GM18502 (cell line): ENCODE measurements at regions not wholly inside any gene's neighbourhood (a gene's known extent, or its start where the extent isn't known, plus 50 kb on each side); places are given as distances from the start of the nearest gene placed in this dataset.

Experiments used
- ATAC-seq: cut with Tn5 transposase; IDR thresholded peaks from one replicate; pipeline ENCODE4 v1.9.1; 2021; ENCODE audit warnings: mild to moderate bottlenecking; ENCODE audit not compliant: unreplicated experiment, poor library complexity

- ATAC-seq: no peak
Measured at GRCh38 chr2:59903994-59904544, 649.4 kb downstream of the BCL11A start.

GRCh38 chr2:59900728-59901452 lies 652.6 kb downstream of the BCL11A start:
- ATAC-seq: no peak

DNA sequence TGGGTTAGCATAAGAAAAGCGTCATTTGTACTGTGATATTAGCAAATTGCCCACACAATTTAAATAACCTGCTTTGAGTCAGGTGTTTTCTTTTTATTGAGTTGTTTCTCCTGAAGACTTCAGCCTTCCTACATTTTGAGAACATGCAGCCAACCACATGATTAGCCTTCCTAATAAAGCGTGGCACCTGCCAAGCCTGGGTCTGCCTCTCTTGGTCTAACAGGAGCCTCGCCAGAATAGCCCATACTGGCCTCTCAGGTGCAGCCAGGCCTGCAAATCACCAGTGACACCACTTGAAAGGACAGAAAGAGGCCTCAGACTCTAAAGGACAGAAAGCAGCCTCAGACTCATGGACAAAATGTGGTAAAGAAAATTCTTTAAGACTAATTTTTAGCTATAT lies 653.8 kb downstream of the BCL11A start:
- no peak for ATAC-seq

- no peak for ATAC-seq
Measured at GRCh38 chr2:59896499-59897245, 656.8 kb downstream of the BCL11A start.

DNA sequence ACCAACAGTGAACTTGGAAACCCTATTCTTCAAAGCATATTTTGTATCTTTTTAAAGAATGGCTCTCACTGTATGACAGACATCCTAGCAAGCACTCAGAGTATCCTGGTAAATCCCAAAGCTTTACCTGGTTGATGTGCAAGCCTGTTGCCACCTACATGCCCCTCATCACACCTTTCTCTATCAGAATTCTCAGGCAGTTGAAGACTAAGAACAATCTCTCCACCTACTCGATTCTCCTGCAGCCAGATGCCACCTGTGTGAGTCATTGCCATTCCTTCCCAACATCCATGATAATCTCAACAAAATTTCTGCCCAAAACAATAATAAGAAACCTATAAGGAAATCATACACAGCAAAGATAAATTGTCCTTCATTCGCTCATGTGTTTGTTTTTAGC lies 659.8 kb downstream of the BCL11A start:
- no peak for ATAC-seq

DNA sequence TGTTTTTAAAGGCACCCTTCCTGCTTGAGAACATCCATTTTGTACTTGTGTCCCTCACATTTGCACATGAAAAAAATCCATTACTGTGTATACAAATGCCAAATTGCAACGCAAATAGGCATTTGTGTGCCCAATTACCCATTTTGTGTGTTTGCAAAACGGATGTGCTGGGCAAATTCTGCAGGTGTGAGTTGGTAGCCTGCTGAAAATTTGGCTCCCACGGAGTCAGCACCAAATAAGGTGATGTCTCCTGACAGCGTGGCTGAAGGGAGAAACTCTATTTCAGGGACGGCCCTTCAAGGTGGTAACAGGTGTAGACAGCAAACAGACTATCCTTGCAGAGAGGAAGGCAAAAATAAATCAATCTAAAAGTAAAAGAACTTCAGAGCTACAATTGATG lies 661.1 kb downstream of the BCL11A start:
- ATAC-seq: no peak

DNA sequence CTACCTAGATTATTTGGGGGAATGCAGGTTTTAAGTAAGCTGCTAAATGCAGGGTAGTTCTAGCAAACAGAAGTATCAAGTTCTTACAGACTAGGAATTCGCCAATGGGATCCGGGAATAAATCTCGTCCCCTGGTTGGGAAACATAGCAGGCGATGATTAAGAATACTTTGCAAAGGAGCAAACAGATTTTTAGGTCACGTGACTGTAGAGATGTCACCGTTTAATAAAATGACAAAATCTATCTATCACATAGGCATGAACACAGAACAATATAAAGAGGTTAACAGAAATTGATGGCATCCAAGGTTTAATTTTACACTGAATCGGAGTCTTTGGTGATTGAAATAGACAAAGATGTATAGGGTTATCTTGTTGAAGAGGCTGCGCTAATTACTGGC lies 664.1 kb downstream of the BCL11A start:
- ATAC-seq: no peak

DNA sequence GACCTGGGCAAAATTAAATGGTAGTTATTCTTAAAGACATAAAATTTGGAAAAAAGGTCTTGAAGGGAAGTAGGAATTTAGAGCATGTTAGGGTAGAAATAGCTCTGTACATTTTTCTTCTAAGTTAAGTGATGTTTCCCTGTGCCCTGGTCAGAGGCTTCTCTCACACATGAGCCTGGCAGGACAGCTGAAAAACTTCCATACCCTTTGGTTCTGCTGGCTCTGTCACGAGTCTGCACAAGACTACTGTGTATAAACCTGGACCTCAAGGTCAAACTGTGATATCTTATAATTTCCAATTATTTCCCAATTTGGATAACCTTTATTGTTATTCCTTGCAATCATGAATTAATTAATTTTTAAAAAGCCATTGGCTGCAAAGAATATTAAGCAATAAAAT lies 664.7 kb downstream of the BCL11A start:
- ATAC-seq: no peak

- ATAC-seq: peak; percentile 98
Measured at GRCh38 chr2:59888015-59888414, 665.4 kb downstream of the BCL11A start.

- ATAC-seq: no peak
Measured at GRCh38 chr2:59887366-59887765, 666.1 kb downstream of the BCL11A start.

DNA sequence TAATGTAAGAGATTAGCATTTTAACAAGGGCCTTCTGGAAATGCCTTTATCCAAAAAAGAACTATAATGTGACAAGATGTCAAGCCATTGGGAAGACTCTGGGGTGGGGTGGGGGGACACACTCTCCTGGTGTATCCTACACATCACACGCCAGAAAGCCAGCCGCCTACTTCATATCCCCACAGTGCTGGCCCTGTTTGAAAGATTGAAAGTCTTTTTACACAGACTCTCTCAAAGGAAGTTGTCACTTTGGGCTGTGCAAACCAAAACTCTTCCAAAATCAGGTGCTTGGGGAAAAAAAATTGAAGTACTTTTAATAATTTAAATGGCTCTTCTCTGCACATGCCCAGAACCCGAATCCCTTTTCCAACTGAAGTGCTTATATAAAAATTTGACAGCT lies 666.7 kb downstream of the BCL11A start:
- no peak for ATAC-seq

DNA sequence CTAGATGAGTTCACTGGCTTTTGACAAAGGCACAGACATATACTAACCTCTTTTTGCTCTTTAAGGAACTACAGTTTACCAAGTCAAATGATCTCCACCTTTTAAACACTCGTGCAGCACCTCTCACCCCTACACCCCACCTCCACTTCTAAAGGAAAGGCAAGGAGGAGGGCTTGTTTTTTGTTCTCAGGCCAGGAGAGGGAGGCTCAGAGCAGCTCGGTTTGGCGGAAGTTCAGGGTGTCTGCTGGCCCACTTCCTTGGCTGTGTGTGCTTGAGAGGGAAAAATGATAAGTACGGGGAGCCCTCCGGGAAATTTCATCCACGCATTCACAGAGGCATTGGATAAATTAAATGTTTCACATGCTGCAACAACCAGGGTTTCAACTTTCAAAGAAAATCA lies 667.9 kb downstream of the BCL11A start:
- no peak for ATAC-seq

- ATAC-seq: no peak
Measured at GRCh38 chr2:59884166-59884565, 669.3 kb downstream of the BCL11A start.

- no peak for ATAC-seq
Measured at GRCh38 chr2:59882822-59883221, 670.6 kb downstream of the BCL11A start.

DNA sequence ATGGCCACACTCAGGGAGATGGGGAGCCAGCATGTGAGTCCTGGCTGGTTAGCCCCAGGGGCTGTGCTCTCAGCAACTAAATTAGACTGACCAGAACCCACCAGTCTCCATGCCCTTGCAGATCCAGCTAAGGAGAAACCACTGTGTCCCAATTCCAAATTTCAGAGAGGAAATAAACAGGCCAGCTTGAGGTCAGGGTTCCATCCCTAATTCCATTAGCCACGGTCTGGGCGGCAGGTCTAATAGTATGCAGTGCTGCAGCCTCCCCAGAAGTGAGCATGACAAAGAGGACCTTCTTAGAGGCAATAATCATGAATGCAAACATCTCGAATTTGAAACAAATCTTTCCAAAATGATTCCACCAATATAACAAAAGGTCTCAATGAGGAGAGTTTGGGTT lies 671.2 kb downstream of the BCL11A start:
- ATAC-seq: no peak

- ATAC-seq: no peak
Measured at GRCh38 chr2:59881218-59881617, 672.2 kb downstream of the BCL11A start.

GRCh38 chr2:59879700-59880131 lies 673.7 kb downstream of the BCL11A start:
- ATAC-seq: no peak

DNA sequence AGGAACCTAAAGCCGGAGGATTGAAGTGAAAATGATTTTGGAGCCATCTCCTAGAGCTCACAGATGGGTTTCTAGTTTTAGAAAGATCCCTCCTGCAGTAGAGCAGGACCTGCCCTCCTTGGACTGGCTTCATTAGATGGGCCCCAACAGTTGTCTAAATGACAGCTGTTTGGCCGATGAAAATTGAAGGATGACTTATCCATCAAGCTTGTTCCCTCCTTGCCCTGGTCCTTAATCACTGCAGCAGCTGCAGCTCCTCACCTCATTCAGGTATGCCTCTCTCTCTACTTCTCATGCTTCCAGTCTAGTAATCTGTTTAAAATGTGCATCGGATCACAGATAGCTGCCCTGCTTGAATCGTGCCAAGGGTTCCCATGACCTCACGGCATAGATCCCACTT lies 677.6 kb downstream of the BCL11A start:
- ATAC-seq: no peak

- no peak for ATAC-seq
Measured at GRCh38 chr2:59874971-59875755, 678.3 kb downstream of the BCL11A start.

DNA sequence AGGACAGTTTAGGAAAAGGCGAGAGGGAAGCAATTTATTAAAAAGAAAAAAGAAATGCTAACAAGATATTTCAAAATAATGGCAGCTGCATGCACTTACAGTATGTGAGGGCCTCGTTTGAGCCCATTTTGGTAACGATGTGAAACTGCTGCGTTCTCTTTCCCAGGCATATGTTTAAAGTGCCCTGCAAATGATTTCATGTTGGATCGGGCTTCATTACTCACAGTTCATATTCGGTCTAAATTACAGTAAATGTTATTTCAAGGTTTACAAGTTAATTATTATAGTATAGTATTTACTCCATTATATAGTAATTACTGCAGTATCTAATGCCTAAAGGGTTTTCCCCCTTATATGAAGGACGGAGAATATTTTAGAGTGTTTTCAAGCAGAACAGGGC lies 679.1 kb downstream of the BCL11A start:
- no peak for ATAC-seq

- no peak for ATAC-seq
Measured at GRCh38 chr2:59871830-59872229, 681.6 kb downstream of the BCL11A start.
